Osteoblast (primary cell): ENCODE measurements at regions not wholly inside any gene's neighbourhood (a gene's known extent, or its start where the extent isn't known, plus 50 kb on each side); places are given as distances from the start of the nearest gene placed in this dataset.

ENCODE experiments used
- DNase-seq: peaks from one replicate; pipeline ENCODE4 v3.0.0; 2011; ENCODE audit warnings: low spot score, mixed read lengths; ENCODE audit not compliant: insufficient read length; ENCODE audit errors: missing footprints
- H2AFZ ChIP-seq: 2 replicates; pipeline ENCODE4 v1.6.0; 2011; ENCODE audit warnings: mild to moderate bottlenecking, low read length
- H3K27ac ChIP-seq: 2 replicates; pipeline ENCODE4 v1.5.1; 2011; ENCODE audit warnings: mild to moderate bottlenecking, low read depth, low read length, moderate library complexity
- H3K27me3 ChIP-seq: 2 replicates; pipeline ENCODE4 v1.6.0; 2012; ENCODE audit warnings: mild to moderate bottlenecking, control low read depth, inconsistent platforms, low read length, moderate library complexity; ENCODE audit not compliant: insufficient read depth
- H3K36me3 ChIP-seq: 2 replicates; pipeline ENCODE4 v1.5.1; 2011; ENCODE audit warnings: mild to moderate bottlenecking, low read length, control low read depth, moderate library complexity; ENCODE audit not compliant: insufficient read depth
- H3K4me1 ChIP-seq: 2 replicates; pipeline ENCODE4 v1.5.1; 2011; ENCODE audit warnings: mild to moderate bottlenecking, low read length, control low read depth, moderate library complexity; ENCODE audit not compliant: insufficient read depth
- H3K4me2 ChIP-seq: 2 replicates; pipeline ENCODE4 v1.6.0; 2011; ENCODE audit warnings: mild to moderate bottlenecking, low read length; ENCODE audit not compliant: insufficient read depth
- H3K4me3 ChIP-seq: fragments of 200-600 bp; sonication (generic); 3 replicates; pipeline ENCODE4 v1.5.1; 2012; ENCODE audit warnings: mild to moderate bottlenecking, low read length, inconsistent platforms; ENCODE audit not compliant: insufficient read depth
- H3K79me2 ChIP-seq: 2 replicates; pipeline ENCODE4 v1.6.0; 2012; ENCODE audit warnings: mild to moderate bottlenecking, low read length, control low read depth, inconsistent platforms; ENCODE audit not compliant: insufficient read depth
- H3K9me3 ChIP-seq: 2 replicates; pipeline ENCODE4 v1.5.1; 2011; ENCODE audit warnings: low read depth, low read length, control low read depth
- H4K20me1 ChIP-seq: 2 replicates; pipeline ENCODE4 v1.6.0; 2012; ENCODE audit warnings: mild to moderate bottlenecking, low read length, control low read depth; ENCODE audit not compliant: insufficient read depth
- TF ChIP-seq, protein P1 (sequence below): IDR thresholded peaks from 2 replicates; pipeline ENCODE4 v1.5.1; 2011; ENCODE audit warnings: mild to moderate bottlenecking, low read depth, low read length, moderate library complexity; ENCODE audit errors: extremely low read depth

DNA sequence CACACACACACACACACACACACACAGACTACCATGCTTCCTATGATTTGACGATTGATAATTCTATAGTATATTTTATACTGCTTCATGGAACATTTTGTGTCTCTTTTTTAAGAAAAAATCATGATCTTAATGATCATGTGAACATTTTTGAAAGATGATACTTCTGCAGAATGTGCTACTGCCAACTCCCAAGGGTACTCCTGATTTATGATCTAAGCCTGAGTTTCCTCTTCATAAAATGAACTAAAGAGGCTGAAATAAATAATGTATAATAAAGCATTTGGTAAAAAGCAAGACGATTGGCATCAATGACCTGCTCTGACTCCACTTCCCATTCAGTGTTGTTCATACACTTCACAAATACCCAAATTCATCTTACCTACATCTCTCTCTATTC lies 333.8 kb upstream of the RBMS3 start:
- H3K4me3 ChIP-seq = no peak overlapping the region
- peaks cover 7% of the 10 kb centered on the region for H3K4me1 ChIP-seq
- no peak for DNase-seq
- no peaks in the 10 kb centered on the region for H3K9me3 ChIP-seq
- H3K36me3 ChIP-seq = no peaks in the 10 kb centered on the region
- no peaks in the 10 kb centered on the region for H4K20me1 ChIP-seq
- no peaks in the 10 kb centered on the region for H3K27me3 ChIP-seq
- TF ChIP-seq, protein P1, sequence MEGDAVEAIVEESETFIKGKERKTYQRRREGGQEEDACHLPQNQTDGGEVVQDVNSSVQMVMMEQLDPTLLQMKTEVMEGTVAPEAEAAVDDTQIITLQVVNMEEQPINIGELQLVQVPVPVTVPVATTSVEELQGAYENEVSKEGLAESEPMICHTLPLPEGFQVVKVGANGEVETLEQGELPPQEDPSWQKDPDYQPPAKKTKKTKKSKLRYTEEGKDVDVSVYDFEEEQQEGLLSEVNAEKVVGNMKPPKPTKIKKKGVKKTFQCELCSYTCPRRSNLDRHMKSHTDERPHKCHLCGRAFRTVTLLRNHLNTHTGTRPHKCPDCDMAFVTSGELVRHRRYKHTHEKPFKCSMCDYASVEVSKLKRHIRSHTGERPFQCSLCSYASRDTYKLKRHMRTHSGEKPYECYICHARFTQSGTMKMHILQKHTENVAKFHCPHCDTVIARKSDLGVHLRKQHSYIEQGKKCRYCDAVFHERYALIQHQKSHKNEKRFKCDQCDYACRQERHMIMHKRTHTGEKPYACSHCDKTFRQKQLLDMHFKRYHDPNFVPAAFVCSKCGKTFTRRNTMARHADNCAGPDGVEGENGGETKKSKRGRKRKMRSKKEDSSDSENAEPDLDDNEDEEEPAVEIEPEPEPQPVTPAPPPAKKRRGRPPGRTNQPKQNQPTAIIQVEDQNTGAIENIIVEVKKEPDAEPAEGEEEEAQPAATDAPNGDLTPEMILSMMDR = no peak
- no peaks in the 10 kb centered on the region for H3K79me2 ChIP-seq
- H2AFZ ChIP-seq = no peak overlapping the region
- no peak overlapping the region for H3K27ac ChIP-seq
- H3K4me2 ChIP-seq = peak overlapping the region; percentile 34

GRCh38 chr3:28947751-28948150 lies 333.1 kb upstream of the RBMS3 start:
- H2AFZ ChIP-seq = no peak overlapping the region

DNA sequence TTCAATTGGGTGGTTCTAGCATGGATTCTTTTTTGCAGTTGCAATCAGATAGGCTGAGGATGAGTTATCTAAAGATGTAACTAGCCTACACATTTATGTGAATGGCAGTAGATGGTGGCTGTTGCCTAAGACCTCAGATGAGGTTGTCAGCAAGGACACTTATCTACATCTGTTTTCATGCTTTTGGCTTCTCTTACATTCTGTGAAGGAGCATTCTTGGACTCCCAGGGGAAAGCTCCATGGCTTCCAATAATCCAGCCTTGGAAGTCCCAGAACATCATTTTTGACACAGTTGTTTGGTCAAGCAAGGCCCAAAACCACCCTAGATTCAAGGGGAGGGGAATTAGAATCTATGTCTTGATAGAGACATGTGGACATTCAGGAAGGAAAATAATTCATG lies 332.2 kb upstream of the RBMS3 start:
- Histone ChIP-seq H2AFZ (no peak overlapping the region), H3K4me3 (no peak overlapping the region), H3K27ac (no peak overlapping the region), H3K27me3 (no peaks in the 10 kb centered on the region), H3K4me2 (no peak overlapping the region), H3K79me2 (no peaks in the 10 kb centered on the region), H4K20me1 (no peaks in the 10 kb centered on the region), H3K36me3 (no peaks in the 10 kb centered on the region), H3K4me1 (peaks cover 7% of the 10 kb centered on the region), H3K9me3 (no peaks in the 10 kb centered on the region)
- TF ChIP-seq, protein P1 = no peak
- no peak for DNase-seq

More at GRCh38 chr3:28947751-28948150, 333.1 kb upstream of the RBMS3 start:
- Histone ChIP-seq H3K4me1 (peaks cover 7% of the 10 kb centered on the region), H3K27ac (no peak overlapping the region), H3K4me3 (no peak overlapping the region), H4K20me1 (no peaks in the 10 kb centered on the region), H3K9me3 (no peaks in the 10 kb centered on the region), H3K79me2 (no peaks in the 10 kb centered on the region), H3K36me3 (no peaks in the 10 kb centered on the region), H3K27me3 (no peaks in the 10 kb centered on the region), H3K4me2 (no peak overlapping the region)
- DNase-seq = no peak
- TF ChIP-seq, protein P1 = no peak

- Histone ChIP-seq H3K4me2 (no peak overlapping the region), H3K4me3 (no peak overlapping the region), H3K27ac (no peak overlapping the region), H3K36me3 (no peaks in the 10 kb centered on the region), H4K20me1 (no peaks in the 10 kb centered on the region), H3K9me3 (no peaks in the 10 kb centered on the region), H2AFZ (no peak overlapping the region), H3K4me1 (peaks cover 7% of the 10 kb centered on the region), H3K27me3 (no peaks in the 10 kb centered on the region), H3K79me2 (no peaks in the 10 kb centered on the region)
- no peak for DNase-seq
- TF ChIP-seq, protein P1 = no peak
Measured at GRCh38 chr3:28949580-28949979, 331.3 kb upstream of the RBMS3 start.
